Activated CD8-positive, alpha-beta T cell treated with anti-CD3 and anti-CD28 coated beads for 36 hours (primary cell): ENCODE measurements at regions not wholly inside any gene's neighbourhood (a gene's known extent, or its start where the extent isn't known, plus 50 kb on each side); places are given as distances from the start of the nearest gene placed in this dataset.

ENCODE experiments used
- ATAC-seq: fragments of 200-7000 bp; cut with Tn5 transposase; one replicate; pipeline ENCODE4 v1.10.0; 2021; ENCODE audit warnings: mild to moderate bottlenecking, moderate library complexity
- CTCF ChIA-PET: fragments of 350-600 bp; sonication (Branson Sonifier 250); formaldehyde crosslinking; loops from one replicate; lab custom pipeline; 2021; ENCODE audit warnings: antibody characterized with exemption; lab: Charles Lee
- POLR2A ChIA-PET: fragments of 350-600 bp; sonication (Branson Sonifier 250); formaldehyde crosslinking; loops from one replicate; lab custom pipeline; 2021; ENCODE audit warnings: antibody characterized with exemption; lab: Charles Lee
- DNase-seq: peaks from one replicate; pipeline ENCODE4 v3.0.0-alpha.2; 2020
- H3K27ac Mint-ChIP-seq: one replicate; pipeline ENCODE4 v1.8.0; 2021; ENCODE audit warnings: mild to moderate bottlenecking, mixed read lengths
- H3K27me3 Mint-ChIP-seq: one replicate; pipeline ENCODE4 v1.8.0; 2021; ENCODE audit warnings: mixed read lengths
- H3K36me3 Mint-ChIP-seq: one replicate; pipeline ENCODE4 v1.8.0; 2021; ENCODE audit warnings: low read depth, mixed read lengths
- H3K4me1 Mint-ChIP-seq: one replicate; pipeline ENCODE4 v1.8.0; 2021; ENCODE audit warnings: low read depth, mixed read lengths
- H3K4me3 Mint-ChIP-seq: one replicate; pipeline ENCODE4 v1.8.0; 2021; ENCODE audit warnings: mild to moderate bottlenecking, moderate library complexity, mixed read lengths
- H3K9me3 Mint-ChIP-seq: one replicate; pipeline ENCODE4 v1.8.0; 2021; ENCODE audit warnings: mixed read lengths
- intact Hi-C: fragments of 100-400 bp; cut with micrococcal nuclease; formaldehyde crosslinking; loops from one replicate; pipeline ENCODE4 v1.10.0; 2022
- TF ChIP-seq, protein P1 (sequence below): fragments of 200-600 bp; IDR thresholded peaks from one replicate; pipeline ENCODE4 v1.8.0; 2022; ENCODE audit warnings: antibody characterized with exemption, mild to moderate bottlenecking

DNA sequence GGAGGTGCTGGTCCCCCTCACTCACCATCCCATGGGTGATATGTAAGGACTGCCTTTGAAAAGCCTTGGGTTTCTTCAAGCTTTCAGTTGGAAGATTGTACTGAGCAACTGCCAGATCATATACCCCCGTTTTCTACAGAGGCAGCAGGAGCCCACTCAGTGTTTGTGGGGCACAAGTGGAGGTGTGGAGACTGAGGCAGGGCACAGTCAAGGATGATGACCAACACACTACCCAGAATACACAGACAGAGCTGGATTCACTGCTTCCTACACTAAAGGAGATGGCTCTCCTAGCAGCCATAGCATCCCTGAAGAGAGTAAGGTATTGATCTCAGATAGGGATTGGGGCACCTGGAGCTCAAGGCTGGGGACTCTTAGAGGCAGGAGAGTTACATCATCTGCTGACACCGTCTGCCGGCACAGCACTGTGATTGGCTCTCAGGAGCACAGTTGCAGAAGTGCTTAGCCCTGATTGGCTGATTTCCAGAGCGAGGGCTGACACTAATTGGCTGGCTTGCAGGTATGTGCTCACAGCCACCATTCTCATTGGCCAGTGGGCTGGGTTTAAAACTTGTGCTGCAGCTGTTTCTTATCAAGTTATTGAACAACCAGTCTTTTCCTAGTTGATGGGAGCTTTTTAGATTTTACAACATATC lies 77.9 kb upstream of the PFKP start:
- ChIA-PET CTCF (no interaction called here), POLR2A (no interaction called here)
- H3K36me3 Mint-ChIP-seq: peaks cover 4% of the 10 kb centered on the region
- H3K9me3 Mint-ChIP-seq: peaks cover 7% of the 10 kb centered on the region
- no peak overlapping the region for H3K27ac Mint-ChIP-seq
- H3K4me1 Mint-ChIP-seq: peaks cover 4% of the 10 kb centered on the region
- ATAC-seq (no peak), DNase-seq (no peak)
- intact Hi-C loops: no loop called here
- no peak overlapping the region for H3K4me3 Mint-ChIP-seq
- peaks cover 42% of the 10 kb centered on the region for H3K27me3 Mint-ChIP-seq
- TF ChIP-seq, protein P1, sequence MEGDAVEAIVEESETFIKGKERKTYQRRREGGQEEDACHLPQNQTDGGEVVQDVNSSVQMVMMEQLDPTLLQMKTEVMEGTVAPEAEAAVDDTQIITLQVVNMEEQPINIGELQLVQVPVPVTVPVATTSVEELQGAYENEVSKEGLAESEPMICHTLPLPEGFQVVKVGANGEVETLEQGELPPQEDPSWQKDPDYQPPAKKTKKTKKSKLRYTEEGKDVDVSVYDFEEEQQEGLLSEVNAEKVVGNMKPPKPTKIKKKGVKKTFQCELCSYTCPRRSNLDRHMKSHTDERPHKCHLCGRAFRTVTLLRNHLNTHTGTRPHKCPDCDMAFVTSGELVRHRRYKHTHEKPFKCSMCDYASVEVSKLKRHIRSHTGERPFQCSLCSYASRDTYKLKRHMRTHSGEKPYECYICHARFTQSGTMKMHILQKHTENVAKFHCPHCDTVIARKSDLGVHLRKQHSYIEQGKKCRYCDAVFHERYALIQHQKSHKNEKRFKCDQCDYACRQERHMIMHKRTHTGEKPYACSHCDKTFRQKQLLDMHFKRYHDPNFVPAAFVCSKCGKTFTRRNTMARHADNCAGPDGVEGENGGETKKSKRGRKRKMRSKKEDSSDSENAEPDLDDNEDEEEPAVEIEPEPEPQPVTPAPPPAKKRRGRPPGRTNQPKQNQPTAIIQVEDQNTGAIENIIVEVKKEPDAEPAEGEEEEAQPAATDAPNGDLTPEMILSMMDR: no peak

GRCh38 chr10:2987185-2987768 lies 80.1 kb upstream of the PFKP start:
- peaks cover 7% of the 10 kb centered on the region for H3K9me3 Mint-ChIP-seq
- ATAC-seq: no peak
- H3K4me1 Mint-ChIP-seq: peaks cover 4% of the 10 kb centered on the region
- POLR2A ChIA-PET: no interaction called here
- CTCF ChIA-PET: no interaction called here
- peaks cover 4% of the 10 kb centered on the region for H3K36me3 Mint-ChIP-seq
- DNase-seq: no peak
- no peak overlapping the region for H3K27ac Mint-ChIP-seq
- intact Hi-C loops: no loop called here
- H3K27me3 Mint-ChIP-seq: peaks cover 46% of the 10 kb centered on the region
- TF ChIP-seq, protein P1: no peak
- no peak overlapping the region for H3K4me3 Mint-ChIP-seq

GRCh38 chr10:2986391-2986801 lies 81.0 kb upstream of the PFKP start:
- H3K36me3 Mint-ChIP-seq: peaks cover 4% of the 10 kb centered on the region
- intact Hi-C loops: no loop called here
- no peak for ATAC-seq
- H3K9me3 Mint-ChIP-seq: peaks cover 7% of the 10 kb centered on the region
- TF ChIP-seq, protein P1: no peak
- peaks cover 4% of the 10 kb centered on the region for H3K4me1 Mint-ChIP-seq
- POLR2A ChIA-PET: no interaction called here
- peaks cover 46% of the 10 kb centered on the region for H3K27me3 Mint-ChIP-seq
- CTCF ChIA-PET: no interaction called here
- DNase-seq: no peak
- no peak overlapping the region for H3K4me3 Mint-ChIP-seq
- H3K27ac Mint-ChIP-seq: no peak overlapping the region

- intact Hi-C loops: no loop called here
- Mint-ChIP-seq H3K27ac (no peak overlapping the region), H3K4me1 (peaks cover 4% of the 10 kb centered on the region), H3K27me3 (peaks cover 41% of the 10 kb centered on the region), H3K9me3 (peaks cover 7% of the 10 kb centered on the region), H3K4me3 (no peak overlapping the region), H3K36me3 (peaks cover 4% of the 10 kb centered on the region)
- no peak for ATAC-seq
- POLR2A ChIA-PET: no interaction called here
- no peak for DNase-seq
- CTCF ChIA-PET: interaction anchor here (1.2 kb wide), 1 partner anchor 58 kb away, joined by 3 read pairs; no protein-coding TSS in a partner anchor
- TF ChIP-seq, protein P1: no peak
Measured at GRCh38 chr10:2985729-2986232, 81.6 kb upstream of the PFKP start.

- H3K27ac Mint-ChIP-seq: no peak overlapping the region
- no peak for DNase-seq
- H3K27me3 Mint-ChIP-seq: peaks cover 38% of the 10 kb centered on the region
- ChIA-PET POLR2A (no interaction called here), CTCF (interaction anchor here (0.8 kb wide), 1 partner anchor 56 kb away, joined by 3 read pairs; no protein-coding TSS in a partner anchor)
- H3K4me1 Mint-ChIP-seq: peaks cover 4% of the 10 kb centered on the region
- peaks cover 4% of the 10 kb centered on the region for H3K36me3 Mint-ChIP-seq
- H3K9me3 Mint-ChIP-seq: peaks cover 7% of the 10 kb centered on the region
- H3K4me3 Mint-ChIP-seq: no peak overlapping the region
- TF ChIP-seq, protein P1: no peak
- intact Hi-C loops: no loop called here
- no peak for ATAC-seq
Measured at GRCh38 chr10:2984682-2985081, 82.7 kb upstream of the PFKP start.
